ENCODE measurements at regions not wholly inside any gene's neighbourhood (a gene's known extent, or its start where the extent isn't known, plus 50 kb on each side); places are given as distances from the start of the nearest gene placed in this dataset.

- TF ChIP-seq POLR2A (IDR thresholded peaks at IDR 0.05) (no peak), CTCF (IDR thresholded peaks at IDR 0.05) (no peak)
Observed at GRCh38 chr15:93894438-93895036, 336.8 kb upstream of the MCTP2 start.

All from uterus (tissue), 2 donors.